ENCODE measurements at regions not wholly inside any gene's neighbourhood (a gene's known extent, or its start where the extent isn't known, plus 50 kb on each side); places are given as distances from the start of the nearest gene placed in this dataset.

GRCh38 chr6:157770946-157771345, 52.1 kb upstream of the SNX9 start:
- H3K4me1 ChIP-seq = peaks cover 0 to 3% (median 1%) of the 10 kb centered on the region in 4 donors
- 76% methylated on average over 1 of the region's 1 CpG for WGBS
- intact Hi-C loops (cut with DNase I) = no loop called here

GRCh38 chr6:157772820-157773219, 50.2 kb upstream of the SNX9 start:
- H3K27ac ChIP-seq (replicated peaks in 1 of 4) = no peak overlapping the region
- intact Hi-C loops (cut with DNase I) = no loop called here
- peaks cover 0 to 2% (median 0%) of the 10 kb centered on the region in 4 donors for H3K9me3 ChIP-seq
- no peak for DNase-seq (ENCODE audit: extremely low spot score)
- H3K4me3 ChIP-seq = no peak overlapping the region
- H3K27me3 ChIP-seq = peaks cover 0 to 28% (median 0%) of the 10 kb centered on the region in 4 donors
- peaks cover 0 to 3% (median 0%) of the 10 kb centered on the region in 4 donors for H3K4me1 ChIP-seq
- WGBS = 90% methylated on average over 10 of the region's 10 CpGs
- TF ChIP-seq CTCF (IDR thresholded peaks at IDR 0.05) = no peak
- no peak for TF ChIP-seq POLR2AphosphoS5 (IDR thresholded peaks at IDR 0.05)
- no peak for TF ChIP-seq POLR2A (IDR thresholded peaks at IDR 0.05; ENCODE audit: low read depth)
- TF ChIP-seq EP300 (IDR thresholded peaks at IDR 0.05) = no peak
- H3K36me3 ChIP-seq = no peaks in the 10 kb centered on the region

More at GRCh38 chr6:157770946-157771345, 52.1 kb upstream of the SNX9 start:
- Histone ChIP-seq H3K4me3 (no peak overlapping the region), H3K27ac (replicated peaks in 1 of 4) (no peak overlapping the region), H3K27me3 (peaks cover 0 to 28% (median 0%) of the 10 kb centered on the region in 4 donors), H3K36me3 (no peaks in the 10 kb centered on the region), H3K9me3 (no peaks in the 10 kb centered on the region)
- TF ChIP-seq POLR2A (IDR thresholded peaks at IDR 0.05; ENCODE audit: low read depth) (no peak), POLR2AphosphoS5 (IDR thresholded peaks at IDR 0.05) (no peak), EP300 (IDR thresholded peaks at IDR 0.05) (no peak), CTCF (IDR thresholded peaks at IDR 0.05) (no peak)
- no peak for DNase-seq (ENCODE audit: extremely low spot score)
